Liver (tissue), 8 donors: ENCODE measurements at regions not wholly inside any gene's neighbourhood (a gene's known extent, or its start where the extent isn't known, plus 50 kb on each side); places are given as distances from the start of the nearest gene placed in this dataset.

ENCODE experiments used
- DNase-seq: peaks from one replicate; pipeline ENCODE4 v3.0.0-alpha.2; 2017; ENCODE audit warnings: low spot score
- H3K27ac ChIP-seq, 2 donors: one replicate each; pipeline ENCODE4 v1.7.0; 2013; ENCODE audit warnings: inconsistent platforms in 2 of 2, low read length in 2 of 2, control low read depth in 1 of 2, low read depth in 1 of 2, mild to moderate bottlenecking in 1 of 2
- H3K27me3 ChIP-seq, 4 donors: one replicate each; pipeline versions ENCODE4 v1.6.1 to v1.7.0; 2013; ENCODE audit warnings: low read length in 3 of 4, inconsistent platforms in 1 of 4, mild to moderate bottlenecking in 1 of 4, moderate library complexity in 1 of 4; ENCODE audit not compliant: control insufficient read depth in 4 of 4, insufficient read depth in 4 of 4
- H3K36me3 ChIP-seq, 4 donors: one replicate each; pipeline versions ENCODE4 v1.6.1 to v1.7.0; 2013; ENCODE audit warnings: low read length in 3 of 4, mild to moderate bottlenecking in 3 of 4, low read depth in 1 of 4, moderate library complexity in 1 of 4; ENCODE audit not compliant: control insufficient read depth in 4 of 4, insufficient read depth in 3 of 4
- H3K4me1 ChIP-seq, 4 donors: one replicate each; pipeline versions ENCODE4 v1.6.1 to v1.7.0; 2013; ENCODE audit warnings: low read length in 3 of 4, mild to moderate bottlenecking in 3 of 4, moderate library complexity in 1 of 4; ENCODE audit not compliant: control insufficient read depth in 4 of 4, insufficient read depth in 4 of 4
- H3K4me3 ChIP-seq, 3 donors: one replicate each; pipeline versions ENCODE4 v1.6.1 to v1.7.0; 2013; ENCODE audit warnings: low read length in 3 of 3, control low read depth in 1 of 3, low read depth in 1 of 3, mild to moderate bottlenecking in 1 of 3
- H3K9ac ChIP-seq, 2 donors: one replicate each; pipeline ENCODE4 v1.7.0; 2013; ENCODE audit warnings: low read length in 2 of 2, mild to moderate bottlenecking in 2 of 2, moderate library complexity in 2 of 2, control low read depth in 1 of 2, low read depth in 1 of 2
- H3K9me3 ChIP-seq, 4 donors: one replicate each; pipeline versions ENCODE4 v1.6.1 to v1.7.0; 2013; ENCODE audit warnings: low read length in 3 of 4; ENCODE audit not compliant: control insufficient read depth in 4 of 4
- CTCF ChIP-seq: fragments of 150-350 bp; IDR thresholded peaks from 2 replicates; pipeline ENCODE4 v1.5.1; 2017; ENCODE audit warnings: improper control_type of control experiment, low read depth, low read length; ENCODE audit not compliant: missing input control
- FOXA1 ChIP-seq: IDR thresholded peaks from 2 replicates; pipeline ENCODE4 v1.6.1; 2016; ENCODE audit warnings: antibody characterized with exemption
- FOXA2 ChIP-seq: IDR thresholded peaks from 2 replicates; pipeline ENCODE4 v1.6.1; 2016; ENCODE audit warnings: antibody characterized with exemption
- HNF4A ChIP-seq, 2 donors: conservative IDR thresholded peaks; 2 replicates each; pipeline ENCODE4 v1.6.1; 2016; ENCODE audit warnings: antibody characterized with exemption in 2 of 2, mild to moderate bottlenecking in 2 of 2
- JUND ChIP-seq, 2 donors: IDR thresholded peaks; 2 replicates each; pipeline ENCODE4 v1.6.1; 2016; ENCODE audit warnings: antibody characterized with exemption in 2 of 2
- NR2F2 ChIP-seq: IDR thresholded peaks from 2 replicates; pipeline ENCODE4 v1.6.1; 2016; ENCODE audit warnings: antibody characterized with exemption
- REST ChIP-seq: IDR thresholded peaks from 2 replicates; pipeline ENCODE4 v1.6.1; 2016; ENCODE audit warnings: antibody characterized with exemption, mild to moderate bottlenecking
- RXRA ChIP-seq, 2 donors: IDR thresholded peaks; 2 replicates each; pipeline ENCODE4 v1.6.1; 2017 to 2018; ENCODE audit warnings: antibody characterized with exemption in 2 of 2, mild to moderate bottlenecking in 1 of 2
- SP1 ChIP-seq: IDR thresholded peaks from 2 replicates; pipeline ENCODE4 v1.6.1; 2018; ENCODE audit warnings: antibody characterized with exemption, mild to moderate bottlenecking
- TAF1 ChIP-seq: conservative IDR thresholded peaks from 2 replicates; pipeline ENCODE4 v1.6.1; 2016; ENCODE audit warnings: antibody characterized with exemption, mild to moderate bottlenecking
- YY1 ChIP-seq: IDR thresholded peaks from 2 replicates; pipeline ENCODE4 v1.6.1; 2016; ENCODE audit warnings: antibody characterized with exemption, mild to moderate bottlenecking
- WGBS: extraction: QIAGEN DNeasy Blood & Tissue Kit; methylation state at CpG from one replicate; pipeline ENCODE4 v1.1.7; 2013; 5-methylcytosine and 5-hydroxymethylcytosine counted together
- donor health status: healthy.
- donor health status: healthy.
- donor health status: healthy.
- donor health status: healthy.
- donor health status: healthy.

GRCh38 chr1:239732770-239733169, 346.4 kb downstream of the CHRM3 start (continued):
- no peak for TF ChIP-seq REST
- TF ChIP-seq SP1, result no peak

- Histone ChIP-seq H3K27ac (no peak overlapping the region), H3K27me3 (peaks cover 0 to 2% (median 0%) of the 10 kb centered on the region in 4 donors), H3K36me3 (no peaks in the 10 kb centered on the region), H3K9me3 (no peaks in the 10 kb centered on the region), H3K4me1 (no peaks in the 10 kb centered on the region), H3K9ac (no peak overlapping the region), H3K4me3 (no peak overlapping the region)
- TF ChIP-seq YY1 (no peak), JUND (IDR thresholded peaks at IDR 0.05) (no peak), TAF1 (no peak), NR2F2 (no peak)
- WGBS, result 66% methylated on average over 3 of the region's 3 CpGs
- DNase-seq, result no peak
Measured at GRCh38 chr1:239733995-239734394, 347.6 kb downstream of the CHRM3 start.

GRCh38 chr1:239735111-239735510, 348.7 kb downstream of the CHRM3 start:
- Histone ChIP-seq H3K4me3 (no peak overlapping the region), H3K27me3 (peaks cover 0 to 2% (median 0%) of the 10 kb centered on the region in 4 donors), H3K9me3 (no peaks in the 10 kb centered on the region), H3K27ac (no peak overlapping the region), H3K4me1 (no peaks in the 10 kb centered on the region), H3K9ac (no peak overlapping the region), H3K36me3 (no peaks in the 10 kb centered on the region)
- WGBS, result 29% methylated on average over 2 of the region's 2 CpGs
- TF ChIP-seq CTCF (no peak), HNF4A (conservative IDR thresholded peaks at IDR 0.05) (no peak), JUND (IDR thresholded peaks at IDR 0.05) (no peak), NR2F2 (no peak), FOXA1 (no peak)
- DNase-seq, result no peak

- H3K9me3 ChIP-seq, result no peaks in the 10 kb centered on the region
- H3K27me3 ChIP-seq, result no peaks in the 10 kb centered on the region
- TF ChIP-seq FOXA2, result no peak
- no peak for TF ChIP-seq TAF1
- no peak for TF ChIP-seq RXRA (IDR thresholded peaks at IDR 0.05)
- TF ChIP-seq JUND (IDR thresholded peaks at IDR 0.05), result no peak
- H3K4me1 ChIP-seq, result no peaks in the 10 kb centered on the region
- no peaks in the 10 kb centered on the region for H3K36me3 ChIP-seq
- WGBS, result 66% methylated on average over 2 of the region's 2 CpGs
- DNase-seq, result no peak
- H3K27ac ChIP-seq, result no peak overlapping the region
- no peak overlapping the region for H3K9ac ChIP-seq
- no peak overlapping the region for H3K4me3 ChIP-seq
Measured at GRCh38 chr1:239736479-239736878, 350.1 kb downstream of the CHRM3 start.
